CD14-positive monocyte (primary cell): ENCODE measurements at regions not wholly inside any gene's neighbourhood (a gene's known extent, or its start where the extent isn't known, plus 50 kb on each side); places are given as distances from the start of the nearest gene placed in this dataset.
"Not testable (repeated sequence)": the region's sequence is repeated elsewhere in the genome, so short reads cannot be mapped to it uniquely, and the experiment has no call there.

Experiments used
- DNase-seq, 3 donors: peaks; one replicate each; pipeline ENCODE4 v3.0.0-alpha.2; 2011 to 2022
- H2AFZ ChIP-seq: 2 replicates; pipeline ENCODE4 v1.6.0; 2012; ENCODE audit warnings: mild to moderate bottlenecking, low read depth, low read length, inconsistent platforms; ENCODE audit not compliant: insufficient read depth, poor library complexity, severe bottlenecking
- H3K27ac ChIP-seq, 2 donors: 1 replicate in 1 of 2; 2 replicates in 1 of 2; pipeline ENCODE4 v1.5.1; 2012 to 2013; ENCODE audit warnings: low read length in 2 of 2, control low read depth in 1 of 2, inconsistent platforms in 1 of 2, low read depth in 1 of 2, mild to moderate bottlenecking in 1 of 2
- H3K27me3 ChIP-seq, 2 donors: one replicate each; pipeline versions ENCODE4 v1.6.0 to v1.6.1; 2011 to 2013; ENCODE audit warnings: low read length in 2 of 2; ENCODE audit not compliant: control insufficient read depth in 2 of 2, insufficient read depth in 2 of 2
- H3K36me3 ChIP-seq, 2 donors: replicated peaks in 1 of 2; 1 replicate in 1 of 2; 2 replicates in 1 of 2; pipeline versions ENCODE4 v1.5.1 to v1.6.1; 2012 to 2013; ENCODE audit warnings: low read length in 2 of 2, control low read depth in 1 of 2, inconsistent platforms in 1 of 2, mild to moderate bottlenecking in 1 of 2; ENCODE audit not compliant: insufficient read depth in 2 of 2, control insufficient read depth in 1 of 2
- H3K4me1 ChIP-seq, 2 donors: 1 replicate in 1 of 2; 2 replicates in 1 of 2; pipeline versions ENCODE4 v1.5.1 to v1.6.1; 2012 to 2013; ENCODE audit warnings: low read length in 2 of 2, control low read depth in 1 of 2, inconsistent platforms in 1 of 2, mild to moderate bottlenecking in 1 of 2, moderate library complexity in 1 of 2; ENCODE audit not compliant: insufficient read depth in 2 of 2, control insufficient read depth in 1 of 2
- H3K4me2 ChIP-seq: replicated peaks from 2 replicates; pipeline ENCODE3; 2012; ENCODE audit warnings: low read length, moderate library complexity, mild to moderate bottlenecking; ENCODE audit not compliant: poor library complexity, severe bottlenecking; ENCODE audit errors: extremely low read depth
- H3K4me3 ChIP-seq, 3 experiments: fragments of 200-600 bp in 1 of 3; sonication (generic) in 1 of 3; replicated peaks in 1 of 3; 1 replicate in 2 of 3; 2 replicates in 1 of 3; pipeline ENCODE4 v1.5.1; 2011 to 2013; ENCODE audit warnings: low read length in 3 of 3, mild to moderate bottlenecking in 3 of 3, control low read depth in 2 of 3, low read depth in 2 of 3, inconsistent platforms in 1 of 3, moderate library complexity in 1 of 3
- H3K79me2 ChIP-seq: 2 replicates; pipeline ENCODE4 v1.6.0; 2012; ENCODE audit warnings: mild to moderate bottlenecking, control low read depth, inconsistent platforms, low read length, moderate library complexity; ENCODE audit not compliant: insufficient read depth
- H3K9ac ChIP-seq: 2 replicates; pipeline ENCODE4 v1.6.0; 2017; ENCODE audit warnings: low read length, mild to moderate bottlenecking; ENCODE audit not compliant: insufficient read depth, poor library complexity, severe bottlenecking
- H3K9me3 ChIP-seq, 2 donors: replicated peaks in 1 of 2; 1 replicate in 1 of 2; 2 replicates in 1 of 2; pipeline versions ENCODE4 v1.5.1 to v1.6.1; 2012 to 2013; ENCODE audit warnings: low read length in 2 of 2, control low read depth in 1 of 2; ENCODE audit not compliant: control insufficient read depth in 1 of 2, insufficient read depth in 1 of 2
- H4K20me1 ChIP-seq: 2 replicates; pipeline ENCODE4 v1.6.0; 2012; ENCODE audit warnings: mild to moderate bottlenecking, low read length, control low read depth, moderate library complexity; ENCODE audit not compliant: insufficient read depth
- H3K27ac Mint-ChIP-seq, 7 donors: one replicate each; pipeline ENCODE4 v1.8.0; 2020; ENCODE audit warnings: mild to moderate bottlenecking in 7 of 7, mixed read lengths in 7 of 7, moderate library complexity in 6 of 7, inconsistent platforms in 2 of 7
- H3K27me3 Mint-ChIP-seq, 3 donors: one replicate each; pipeline ENCODE4 v1.8.0; 2021 to 2022; ENCODE audit warnings: low read depth in 3 of 3, mild to moderate bottlenecking in 3 of 3, mixed read lengths in 3 of 3, moderate library complexity in 3 of 3, inconsistent platforms in 1 of 3
- H3K36me3 Mint-ChIP-seq, 2 donors: one replicate each; pipeline ENCODE4 v1.8.0; 2020; ENCODE audit warnings: mixed read lengths in 2 of 2, inconsistent platforms in 1 of 2, mild to moderate bottlenecking in 1 of 2
- H3K4me1 Mint-ChIP-seq: one replicate; pipeline ENCODE4 v1.8.0; 2020; ENCODE audit warnings: mild to moderate bottlenecking, mixed read lengths
- H3K4me3 Mint-ChIP-seq, 2 donors: one replicate each; pipeline ENCODE4 v1.8.0; 2020; ENCODE audit warnings: mild to moderate bottlenecking in 2 of 2, mixed read lengths in 2 of 2, moderate library complexity in 1 of 2
- H3K9me3 Mint-ChIP-seq, 7 donors: one replicate each; pipeline ENCODE4 v1.8.0; 2020 to 2022; ENCODE audit warnings: mixed read lengths in 7 of 7, mild to moderate bottlenecking in 6 of 7, moderate library complexity in 6 of 7, inconsistent platforms in 2 of 7
- WGBS: methylation state at CpG from one replicate; pipeline ENCODE4 v1.1.5; 2013; ENCODE audit warnings: missing lambda C conversion rate; ENCODE audit not compliant: insufficient coverage; 5-methylcytosine and 5-hydroxymethylcytosine counted together
- intact Hi-C, 2 donors: fragments of 100-400 bp; cut with micrococcal nuclease; formaldehyde crosslinking; loops; one replicate each; pipeline versions ENCODE4 v1.15.0 to v1.15.1; 2023
- TF ChIP-seq, protein P1 (sequence below): fragments of 200-600 bp; IDR thresholded peaks from one replicate; pipeline ENCODE4 v1.8.0; 2022; ENCODE audit warnings: antibody characterized with exemption, mild to moderate bottlenecking

DNA sequence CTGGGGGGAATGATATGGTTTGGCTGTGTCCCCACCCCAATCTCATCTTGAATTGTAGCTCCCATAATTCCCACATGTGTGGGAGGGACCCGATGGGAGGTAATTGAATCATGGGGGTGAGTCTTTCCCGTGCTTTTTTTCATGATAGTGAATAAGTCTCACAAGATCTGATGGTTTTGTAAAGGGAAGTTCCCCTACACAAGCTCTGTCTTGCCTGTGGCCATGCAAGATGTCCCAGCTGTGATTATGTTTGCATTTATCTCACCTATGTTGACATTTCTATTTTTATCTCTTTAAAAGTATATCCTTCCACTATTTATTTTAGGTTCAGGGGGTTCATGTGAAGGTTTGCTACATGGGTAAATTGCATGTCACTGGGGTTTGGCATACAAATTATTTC, 323.9 kb upstream of the GLI3 start:
- H3K9me3 Mint-ChIP-seq = peaks cover 9 to 31% (median 14%) of the 10 kb centered on the region in 7 donors
- no peaks in the 10 kb centered on the region for H3K4me1 Mint-ChIP-seq
- no CpG with 5 or more reads among the region's 2 CpGs for WGBS
- H3K9me3 ChIP-seq = peaks cover 17 to 27% of the 10 kb centered on the region in 2 donors
- H3K79me2 ChIP-seq = no peaks in the 10 kb centered on the region
- no peaks in the 10 kb centered on the region for H3K27me3 ChIP-seq
- intact Hi-C loops = no loop called here
- no peak overlapping the region for H2AFZ ChIP-seq
- no peaks in the 10 kb centered on the region for H3K36me3 Mint-ChIP-seq
- no peak overlapping the region for H3K4me3 ChIP-seq
- no peaks in the 10 kb centered on the region for H3K36me3 ChIP-seq
- H3K4me3 Mint-ChIP-seq = no peak overlapping the region
- H3K27ac ChIP-seq = no peak overlapping the region
- no peaks in the 10 kb centered on the region for H3K4me1 ChIP-seq
- TF ChIP-seq, protein P1, sequence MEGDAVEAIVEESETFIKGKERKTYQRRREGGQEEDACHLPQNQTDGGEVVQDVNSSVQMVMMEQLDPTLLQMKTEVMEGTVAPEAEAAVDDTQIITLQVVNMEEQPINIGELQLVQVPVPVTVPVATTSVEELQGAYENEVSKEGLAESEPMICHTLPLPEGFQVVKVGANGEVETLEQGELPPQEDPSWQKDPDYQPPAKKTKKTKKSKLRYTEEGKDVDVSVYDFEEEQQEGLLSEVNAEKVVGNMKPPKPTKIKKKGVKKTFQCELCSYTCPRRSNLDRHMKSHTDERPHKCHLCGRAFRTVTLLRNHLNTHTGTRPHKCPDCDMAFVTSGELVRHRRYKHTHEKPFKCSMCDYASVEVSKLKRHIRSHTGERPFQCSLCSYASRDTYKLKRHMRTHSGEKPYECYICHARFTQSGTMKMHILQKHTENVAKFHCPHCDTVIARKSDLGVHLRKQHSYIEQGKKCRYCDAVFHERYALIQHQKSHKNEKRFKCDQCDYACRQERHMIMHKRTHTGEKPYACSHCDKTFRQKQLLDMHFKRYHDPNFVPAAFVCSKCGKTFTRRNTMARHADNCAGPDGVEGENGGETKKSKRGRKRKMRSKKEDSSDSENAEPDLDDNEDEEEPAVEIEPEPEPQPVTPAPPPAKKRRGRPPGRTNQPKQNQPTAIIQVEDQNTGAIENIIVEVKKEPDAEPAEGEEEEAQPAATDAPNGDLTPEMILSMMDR = no peak
- H3K4me2 ChIP-seq = no peak overlapping the region
- peaks cover 0 to 1% (median 0%) of the 10 kb centered on the region in 3 donors for H3K27me3 Mint-ChIP-seq
- DNase-seq = no peak
- no peaks in the 10 kb centered on the region for H4K20me1 ChIP-seq
- H3K27ac Mint-ChIP-seq = no peak overlapping the region
- H3K9ac ChIP-seq = no peak overlapping the region

GRCh38 chr7:42554932-42555331, 317.9 kb upstream of the GLI3 start:
- H3K27me3 Mint-ChIP-seq, H4K20me1 ChIP-seq, H3K4me1 ChIP-seq, H3K4me3 Mint-ChIP-seq, H3K27me3 ChIP-seq, H3K4me1 Mint-ChIP-seq, DNase-seq, intact Hi-C loops, H3K4me3 ChIP-seq, H3K27ac Mint-ChIP-seq, H3K4me2 ChIP-seq, H3K79me2 ChIP-seq, H3K9ac ChIP-seq, H3K27ac ChIP-seq, H3K36me3 Mint-ChIP-seq, H2AFZ ChIP-seq, H3K36me3 ChIP-seq: not testable (repeated sequence)
- peaks cover 19 to 31% of the 10 kb centered on the region in 2 donors for H3K9me3 ChIP-seq
- peaks cover 11 to 27% (median 14%) of the 10 kb centered on the region in 7 donors for H3K9me3 Mint-ChIP-seq
- 90% methylated on average over 1 of the region's 2 CpGs for WGBS
